Testis (tissue), 2 donors: ENCODE measurements at regions not wholly inside any gene's neighbourhood (a gene's known extent, or its start where the extent isn't known, plus 50 kb on each side); places are given as distances from the start of the nearest gene placed in this dataset.

Experiments
- DNase-seq: peaks from one replicate; pipeline ENCODE4 v3.0.0-alpha.2; 2019
- H3K27ac ChIP-seq, 2 donors: fragments of 200-600 bp; sonication (generic); one replicate each; pipeline ENCODE4 v1.5.1; 2019
- H3K27me3 ChIP-seq: fragments of 200-600 bp; sonication (generic); one replicate; pipeline ENCODE4 v1.5.1; 2019
- H3K36me3 ChIP-seq: fragments of 200-600 bp; sonication (generic); one replicate; pipeline ENCODE4 v1.5.1; 2017; ENCODE audit warnings: low read depth; ENCODE audit errors: missing control alignments
- H3K4me1 ChIP-seq: fragments of 200-600 bp; sonication (generic); one replicate; pipeline ENCODE4 v1.5.1; 2019
- H3K4me3 ChIP-seq, 2 donors: fragments of 200-600 bp; sonication (generic); one replicate each; pipeline ENCODE4 v1.5.1; 2017 to 2019
- H3K9me3 ChIP-seq: fragments of 200-600 bp; sonication (generic); one replicate; pipeline ENCODE4 v1.5.1; 2017
- POLR2A ChIP-seq: fragments of 450-650 bp; IDR thresholded peaks from one replicate; pipeline ENCODE4 v1.6.1; 2017; ENCODE audit warnings: antibody characterized with exemption, mild to moderate bottlenecking, moderate library complexity
- WGBS, 2 donors: methylation state at CpG; one replicate each; pipeline ENCODE4 v1.1.5; 2018; 5-methylcytosine and 5-hydroxymethylcytosine counted together
- intact Hi-C: fragments of 100-400 bp; cut with DNase I; formaldehyde crosslinking; loops from one replicate; pipeline ENCODE4 v1.15.1; 2023; ENCODE audit warnings: low total_unique reads
- TF ChIP-seq, protein P1 (sequence below), 3 experiments: fragments of 450-650 bp in 2 of 3; fragments of 200-600 bp in 1 of 3; sonication (generic) in 1 of 3; IDR thresholded peaks; one replicate each; pipeline ENCODE4 v1.5.1; 2016 to 2019; ENCODE audit warnings: antibody characterized with exemption in 3 of 3, mild to moderate bottlenecking in 2 of 3, moderate library complexity in 1 of 3

DNA sequence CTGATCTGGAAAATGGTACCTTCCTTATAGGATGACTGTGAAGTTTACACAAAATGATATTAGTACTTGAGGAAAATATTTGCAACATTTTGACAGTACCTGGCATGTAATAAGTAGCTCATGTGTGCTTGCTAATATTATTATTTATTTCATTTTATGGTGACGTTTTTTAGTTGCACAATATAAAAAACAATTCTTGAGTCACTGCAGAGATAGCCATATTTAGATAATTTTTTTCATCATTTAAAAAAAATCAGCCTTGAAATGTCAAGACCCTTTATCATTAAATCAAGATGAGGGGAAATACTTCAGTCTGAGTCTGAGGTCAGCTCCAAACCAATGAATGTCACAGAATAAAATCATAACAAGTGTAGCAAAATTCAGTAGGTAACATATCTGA lies 196.8 kb upstream of the RUNX1 start:
- no peak for TF ChIP-seq POLR2A
- TF ChIP-seq, protein P1, sequence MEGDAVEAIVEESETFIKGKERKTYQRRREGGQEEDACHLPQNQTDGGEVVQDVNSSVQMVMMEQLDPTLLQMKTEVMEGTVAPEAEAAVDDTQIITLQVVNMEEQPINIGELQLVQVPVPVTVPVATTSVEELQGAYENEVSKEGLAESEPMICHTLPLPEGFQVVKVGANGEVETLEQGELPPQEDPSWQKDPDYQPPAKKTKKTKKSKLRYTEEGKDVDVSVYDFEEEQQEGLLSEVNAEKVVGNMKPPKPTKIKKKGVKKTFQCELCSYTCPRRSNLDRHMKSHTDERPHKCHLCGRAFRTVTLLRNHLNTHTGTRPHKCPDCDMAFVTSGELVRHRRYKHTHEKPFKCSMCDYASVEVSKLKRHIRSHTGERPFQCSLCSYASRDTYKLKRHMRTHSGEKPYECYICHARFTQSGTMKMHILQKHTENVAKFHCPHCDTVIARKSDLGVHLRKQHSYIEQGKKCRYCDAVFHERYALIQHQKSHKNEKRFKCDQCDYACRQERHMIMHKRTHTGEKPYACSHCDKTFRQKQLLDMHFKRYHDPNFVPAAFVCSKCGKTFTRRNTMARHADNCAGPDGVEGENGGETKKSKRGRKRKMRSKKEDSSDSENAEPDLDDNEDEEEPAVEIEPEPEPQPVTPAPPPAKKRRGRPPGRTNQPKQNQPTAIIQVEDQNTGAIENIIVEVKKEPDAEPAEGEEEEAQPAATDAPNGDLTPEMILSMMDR (IDR thresholded peaks at IDR 0.05), result no peak
- Histone ChIP-seq H3K4me3 (no peak overlapping the region), H3K36me3 (no peaks in the 10 kb centered on the region), H3K27ac (no peak overlapping the region), H3K9me3 (no peaks in the 10 kb centered on the region), H3K4me1 (no peaks in the 10 kb centered on the region), H3K27me3 (no peaks in the 10 kb centered on the region)
- intact Hi-C loops, result no loop called here
- no peak for DNase-seq
- 58 to 63% methylated on average over 1 of the region's 1 CpG for WGBS, 2 donors

GRCh38 chr21:35244514-35244913 lies 195.4 kb upstream of the RUNX1 start:
- Histone ChIP-seq H3K27ac (no peak overlapping the region), H3K4me1 (no peaks in the 10 kb centered on the region), H3K4me3 (no peak overlapping the region), H3K27me3 (no peaks in the 10 kb centered on the region), H3K36me3 (no peaks in the 10 kb centered on the region), H3K9me3 (no peaks in the 10 kb centered on the region)
- no peak for TF ChIP-seq POLR2A
- TF ChIP-seq, protein P1 (IDR thresholded peaks at IDR 0.05), result no peak
- 83 to 89% methylated on average over 4 of the region's 4 CpGs for WGBS, 2 donors
- DNase-seq, result no peak
- intact Hi-C loops, result no loop called here

DNA sequence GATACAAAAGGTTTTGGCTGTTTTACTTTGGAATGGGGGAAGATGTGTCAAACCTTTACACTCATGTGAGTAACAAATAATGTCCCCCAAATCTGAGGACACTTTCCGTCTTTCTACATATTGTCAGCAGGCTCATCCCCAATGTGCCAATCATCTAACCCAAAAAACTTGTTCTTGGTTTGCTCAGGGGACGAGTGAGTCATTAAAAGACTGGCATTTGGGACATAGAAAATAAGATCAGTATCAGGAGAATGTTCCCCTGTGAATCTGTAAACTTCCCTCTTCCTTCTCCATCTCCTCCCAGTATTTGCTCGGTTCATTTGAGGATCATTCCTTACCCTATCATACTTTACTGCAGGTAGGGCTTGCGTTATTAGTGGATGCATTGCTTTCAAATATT lies 194.1 kb upstream of the RUNX1 start:
- Histone ChIP-seq H3K27ac (no peak overlapping the region), H3K4me3 (no peak overlapping the region), H3K36me3 (no peaks in the 10 kb centered on the region), H3K4me1 (no peaks in the 10 kb centered on the region), H3K27me3 (no peaks in the 10 kb centered on the region), H3K9me3 (no peaks in the 10 kb centered on the region)
- TF ChIP-seq POLR2A, result no peak
- TF ChIP-seq, protein P1 (IDR thresholded peaks at IDR 0.05), result no peak
- intact Hi-C loops, result no loop called here
- no peak for DNase-seq
- 94 to 98% methylated on average over 4 of the region's 4 CpGs for WGBS, 2 donors

GRCh38 chr21:35239811-35240219 lies 190.7 kb upstream of the RUNX1 start:
- H3K27ac ChIP-seq, result no peak overlapping the region
- TF ChIP-seq, protein P1 (IDR thresholded peaks at IDR 0.05), result no peak
- H3K4me1 ChIP-seq, result no peaks in the 10 kb centered on the region
- no peaks in the 10 kb centered on the region for H3K27me3 ChIP-seq
- intact Hi-C loops, result no loop called here
- no peak overlapping the region for H3K4me3 ChIP-seq
- H3K36me3 ChIP-seq, result no peaks in the 10 kb centered on the region
- no peaks in the 10 kb centered on the region for H3K9me3 ChIP-seq
- WGBS, 2 donors, result 46 to 49% methylated on average over 9 of the region's 9 CpGs
- DNase-seq, result no peak

DNA sequence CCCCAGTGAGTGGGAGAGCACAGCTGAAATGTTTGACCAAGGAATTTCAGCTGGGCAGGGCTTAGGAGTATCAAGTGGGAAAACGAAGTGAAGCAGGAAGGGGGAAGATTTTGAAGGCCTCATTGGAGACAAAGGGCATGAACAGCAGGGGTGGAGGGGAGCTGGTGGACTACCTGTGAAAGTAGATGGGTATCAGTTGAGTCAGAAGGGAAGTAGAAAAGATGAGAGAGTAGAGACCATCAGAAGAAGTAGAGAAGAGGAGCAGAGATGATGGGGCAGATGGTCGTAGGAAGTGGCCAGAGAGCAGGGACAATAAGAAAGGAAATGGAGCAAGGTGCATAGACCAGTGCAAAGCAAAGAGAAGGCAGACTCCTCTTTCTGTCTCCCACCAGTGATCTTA lies 189.0 kb upstream of the RUNX1 start:
- DNase-seq, result no peak
- no peaks in the 10 kb centered on the region for H3K4me1 ChIP-seq
- TF ChIP-seq, protein P1 (IDR thresholded peaks at IDR 0.05), result no peak
- no peak for TF ChIP-seq POLR2A
- 94 to 97% methylated on average over 2 of the region's 2 CpGs for WGBS, 2 donors
- no peaks in the 10 kb centered on the region for H3K27me3 ChIP-seq
- H3K4me3 ChIP-seq, result no peak overlapping the region
- no peaks in the 10 kb centered on the region for H3K9me3 ChIP-seq
- intact Hi-C loops, result no loop called here
- no peak overlapping the region for H3K27ac ChIP-seq
- no peaks in the 10 kb centered on the region for H3K36me3 ChIP-seq
